ENCODE measurements at regions not wholly inside any gene's neighbourhood (a gene's known extent, or its start where the extent isn't known, plus 50 kb on each side); places are given as distances from the start of the nearest gene placed in this dataset.
"Not testable (repeated sequence)": the region's sequence is repeated elsewhere in the genome, so short reads cannot be mapped to it uniquely, and the experiment has no call there.

GRCh38 chr11:130979386-130979972, 63.2 kb upstream of the SNX19 start:
- DNase-seq (ENCODE audit: low spot score): no peak

GRCh38 chr11:130980071-130980862, 64.0 kb upstream of the SNX19 start:
- DNase-seq (ENCODE audit: low spot score): no peak

- DNase-seq (ENCODE audit: low spot score): not testable (repeated sequence)
Observed at GRCh38 chr11:130984241-130984640, 68.0 kb upstream of the SNX19 start.

- DNase-seq (ENCODE audit: low spot score): no peak
Observed at GRCh38 chr11:130992788-130993187, 76.5 kb upstream of the SNX19 start.

GRCh38 chr11:130994043-130994442, 77.8 kb upstream of the SNX19 start:
- DNase-seq (ENCODE audit: low spot score): no peak

- no peak for DNase-seq (ENCODE audit: low spot score)
Observed at GRCh38 chr11:130995266-130995665, 79.0 kb upstream of the SNX19 start.

- DNase-seq (ENCODE audit: low spot score): no peak
Observed at GRCh38 chr11:130997278-130997677, 81.0 kb upstream of the SNX19 start.

GRCh38 chr11:130999086-130999485, 82.8 kb upstream of the SNX19 start:
- no peak for DNase-seq (ENCODE audit: low spot score)

GRCh38 chr11:130999992-131000770, 83.9 kb upstream of the SNX19 start:
- DNase-seq (ENCODE audit: low spot score): no peak

- DNase-seq (ENCODE audit: low spot score): no peak
Observed at GRCh38 chr11:131002145-131002544, 85.9 kb upstream of the SNX19 start.

GRCh38 chr11:131005829-131006228, 89.5 kb upstream of the SNX19 start:
- DNase-seq (ENCODE audit: low spot score): no peak

- no peak for DNase-seq (ENCODE audit: low spot score)
Observed at GRCh38 chr11:131025020-131025419, 108.7 kb upstream of the SNX19 start.

GRCh38 chr11:131025421-131026125, 109.3 kb upstream of the SNX19 start:
- no peak for DNase-seq (ENCODE audit: low spot score)

- no peak for DNase-seq (ENCODE audit: low spot score)
Observed at GRCh38 chr11:131027491-131027890, 111.2 kb upstream of the SNX19 start.

GRCh38 chr11:131033151-131033651, 116.9 kb upstream of the SNX19 start:
- DNase-seq (ENCODE audit: low spot score): no peak

GRCh38 chr11:131036514-131036913, 120.2 kb upstream of the SNX19 start:
- DNase-seq (ENCODE audit: low spot score): no peak

- no peak for DNase-seq (ENCODE audit: low spot score)
Observed at GRCh38 chr11:131037873-131038272, 121.6 kb upstream of the SNX19 start.

- no peak for DNase-seq (ENCODE audit: low spot score)
Observed at GRCh38 chr11:131038597-131038996, 122.3 kb upstream of the SNX19 start.

- DNase-seq (ENCODE audit: low spot score): no peak
Observed at GRCh38 chr11:131041331-131042040, 125.2 kb upstream of the SNX19 start.

- no peak for DNase-seq (ENCODE audit: low spot score)
Observed at GRCh38 chr11:131042041-131042390, 125.7 kb upstream of the SNX19 start.

- DNase-seq (ENCODE audit: low spot score): no peak
Observed at GRCh38 chr11:131043251-131043650, 127.0 kb upstream of the SNX19 start.

GRCh38 chr11:131044851-131045250, 128.6 kb upstream of the SNX19 start:
- no peak for DNase-seq (ENCODE audit: low spot score)
